ENCODE measurements at regions not wholly inside any gene's neighbourhood (a gene's known extent, or its start where the extent isn't known, plus 50 kb on each side); places are given as distances from the start of the nearest gene placed in this dataset.

- ChIA-PET CTCF (interaction anchor here (0.6 kb wide), 3 partner anchors 109 to 432 kb away, joined by 3 to 4 read pairs (median 3); no protein-coding TSS in a partner anchor), POLR2A (no interaction called here)
- H3K27ac ChIP-seq (ENCODE audit: extremely low read depth, low read depth, low read length) = no peak overlapping the region
- H3K4me1 ChIP-seq (ENCODE audit: control insufficient read depth, insufficient read depth, low read length) = no peaks in the 10 kb centered on the region
- no peak overlapping the region for H3K4me3 ChIP-seq (ENCODE audit: low read depth, low read length)
- no peak for TF ChIP-seq KLF8 (tag by site-specific recombination; IDR thresholded peaks at IDR 0.05)
- TF ChIP-seq ZNF645 (tag by site-specific recombination; IDR thresholded peaks at IDR 0.05) = no peak
- no peak for TF ChIP-seq ZNF449 (tag by site-specific recombination; IDR thresholded peaks at IDR 0.05)
- TF ChIP-seq PATZ1 (tag by site-specific recombination; IDR thresholded peaks at IDR 0.05) = no peak
- no peak for TF ChIP-seq KLF17 (tag by site-specific recombination; IDR thresholded peaks at IDR 0.05)
- TF ChIP-seq KLF7 (tag by site-specific recombination; IDR thresholded peaks at IDR 0.05; ENCODE audit: borderline replicate concordance) = no peak
- TF ChIP-seq ZNF785 (tag by site-specific recombination; IDR thresholded peaks at IDR 0.05) = no peak
- no peak for TF ChIP-seq ZNF19 (tag by site-specific recombination; IDR thresholded peaks at IDR 0.05; ENCODE audit: low read depth)
- no peak for TF ChIP-seq ZNF112 (tag by site-specific recombination; IDR thresholded peaks at IDR 0.05)
- TF ChIP-seq HOXA7 (CRISPR knock-in tag; IDR thresholded peaks at IDR 0.05; ENCODE audit: borderline replicate concordance) = no peak
- TF ChIP-seq MZF1 (tag by site-specific recombination; IDR thresholded peaks at IDR 0.05; ENCODE audit: borderline replicate concordance) = no peak
- no peak for TF ChIP-seq ZNF239 (tag by site-specific recombination; IDR thresholded peaks at IDR 0.05)
- no peaks in the 10 kb centered on the region for H3K36me3 ChIP-seq (ENCODE audit: control insufficient read depth in 2 of 2, insufficient read depth in 1 of 2, low read length in 2 of 2)
- no peaks in the 10 kb centered on the region for H3K9me3 ChIP-seq (ENCODE audit: control insufficient read depth, insufficient read depth, low read depth, low read length)
These were observed 60.1 kb upstream of the LAPTM4A start for GRCh38 chr2:20111311-20112131.

- no peak overlapping the region for H3K4me3 ChIP-seq (ENCODE audit: low read depth, low read length)
- H3K36me3 ChIP-seq (ENCODE audit: control insufficient read depth in 2 of 2, insufficient read depth in 1 of 2, low read length in 2 of 2) = no peaks in the 10 kb centered on the region
- POLR2A ChIA-PET = no interaction called here
- CTCF ChIA-PET = interaction anchor here (0.6 kb wide), 2 partner anchors 180 to 433 kb away, joined by 3 read pairs; no protein-coding TSS in a partner anchor
- no peaks in the 10 kb centered on the region for H3K9me3 ChIP-seq (ENCODE audit: control insufficient read depth, insufficient read depth, low read depth, low read length)
- H3K4me1 ChIP-seq (ENCODE audit: control insufficient read depth, insufficient read depth, low read length) = no peaks in the 10 kb centered on the region
- H3K27ac ChIP-seq (ENCODE audit: extremely low read depth, low read depth, low read length) = no peak overlapping the region
- TF ChIP-seq PRDM4 (tag by site-specific recombination; IDR thresholded peaks at IDR 0.05) (no peak), ZNF24 (tag by site-specific recombination; IDR thresholded peaks at IDR 0.05) (no peak), ZNF132 (tag by site-specific recombination; IDR thresholded peaks at IDR 0.05; ENCODE audit: borderline replicate concordance) (no peak), ZNF423 (tag by site-specific recombination; IDR thresholded peaks at IDR 0.05) (no peak), ZNF513 (tag by site-specific recombination; IDR thresholded peaks at IDR 0.05) (no peak), ZNF776 (tag by site-specific recombination; IDR thresholded peaks at IDR 0.05; ENCODE audit: borderline replicate concordance) (no peak), SP7 (tag by site-specific recombination; IDR thresholded peaks at IDR 0.05) (no peak), ZNF175 (tag by site-specific recombination; IDR thresholded peaks at IDR 0.05) (no peak), ZSCAN23 (tag by site-specific recombination; IDR thresholded peaks at IDR 0.05) (no peak), KLF8 (tag by site-specific recombination; IDR thresholded peaks at IDR 0.05) (no peak), YY1 (tag by site-specific recombination; IDR thresholded peaks at IDR 0.05) (no peak), TRIM28 (IDR thresholded peaks at IDR 0.05; ENCODE audit: borderline replicate concordance, low read length) (no peak), ZNF596 (tag by site-specific recombination; IDR thresholded peaks at IDR 0.05) (no peak), ZNF600 (tag by site-specific recombination; IDR thresholded peaks at IDR 0.05) (no peak), ZNF621 (tag by site-specific recombination; IDR thresholded peaks at IDR 0.05) (no peak)
These were observed 59.4 kb upstream of the LAPTM4A start for GRCh38 chr2:20110876-20111275.

Measured in HEK293 (cell line).